HG02970 (cell line): ENCODE measurements at regions not wholly inside any gene's neighbourhood (a gene's known extent, or its start where the extent isn't known, plus 50 kb on each side); places are given as distances from the start of the nearest gene placed in this dataset.

Source experiments
- ATAC-seq: cut with Tn5 transposase; IDR thresholded peaks from one replicate; pipeline ENCODE4 v1.9.1; 2021; ENCODE audit warnings: mild to moderate bottlenecking, moderate library complexity, moderate number of reproducible peaks; ENCODE audit not compliant: unreplicated experiment, low FRiP score

DNA sequence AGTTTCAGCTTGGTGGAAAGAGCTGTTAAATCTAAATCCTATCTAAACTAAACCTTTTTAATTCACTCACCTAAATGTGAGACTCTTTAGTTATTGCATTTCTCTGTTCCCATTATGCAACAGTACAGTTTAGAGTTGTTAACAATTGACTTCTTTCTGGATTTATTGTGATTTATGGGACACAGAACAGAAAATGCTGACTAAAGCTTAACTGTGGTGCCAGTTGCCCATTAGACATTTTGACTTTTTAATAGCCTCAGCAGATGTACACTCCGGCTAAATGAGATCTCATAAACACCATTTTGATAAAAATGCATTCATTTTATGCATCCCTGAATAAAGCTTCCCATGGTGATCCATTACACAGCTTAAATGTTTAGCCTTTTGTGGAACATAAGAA lies 356.6 kb downstream of the CASP12 start:
- no peak for ATAC-seq

GRCh38 chr11:104538313-104538712 lies 359.9 kb downstream of the CASP12 start:
- ATAC-seq = no peak

DNA sequence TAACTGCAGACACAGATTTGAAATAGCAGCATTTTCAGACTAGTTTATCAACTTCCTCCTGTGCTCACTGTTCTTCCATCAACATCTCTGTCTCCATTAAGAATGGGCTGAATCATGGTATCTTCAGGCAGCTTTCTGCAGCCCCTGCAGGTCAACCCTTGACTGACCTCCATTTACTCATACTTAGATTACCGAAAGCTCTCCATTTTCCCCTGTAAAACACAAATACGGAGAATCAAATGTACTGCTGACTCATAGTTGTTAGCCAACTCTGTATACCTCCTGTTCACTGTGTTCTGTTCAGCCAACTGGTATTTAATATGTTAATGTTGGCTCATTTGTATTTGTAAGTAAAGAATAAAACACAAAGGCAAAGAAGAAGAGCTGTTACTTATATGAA lies 364.0 kb downstream of the CASP12 start:
- no peak for ATAC-seq

DNA sequence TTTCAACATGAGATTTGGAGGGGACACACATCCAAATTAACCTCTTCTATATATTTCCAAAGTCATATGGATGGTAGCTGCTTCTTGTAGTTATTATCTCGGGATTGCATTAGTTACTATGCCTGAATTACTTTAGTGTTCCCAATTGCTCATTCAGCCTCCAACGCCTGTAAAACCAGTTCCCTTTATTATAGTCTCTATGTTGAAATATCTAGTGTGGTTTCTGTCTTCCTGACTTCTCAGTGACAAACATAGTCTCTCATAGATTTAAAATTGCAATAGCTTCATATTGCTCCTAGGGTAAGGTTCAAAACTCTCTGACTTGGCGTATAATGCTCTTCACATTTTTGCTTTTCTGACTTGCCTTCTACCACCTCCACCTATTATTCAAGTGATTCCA lies 366.4 kb downstream of the CASP12 start:
- no peak for ATAC-seq

DNA sequence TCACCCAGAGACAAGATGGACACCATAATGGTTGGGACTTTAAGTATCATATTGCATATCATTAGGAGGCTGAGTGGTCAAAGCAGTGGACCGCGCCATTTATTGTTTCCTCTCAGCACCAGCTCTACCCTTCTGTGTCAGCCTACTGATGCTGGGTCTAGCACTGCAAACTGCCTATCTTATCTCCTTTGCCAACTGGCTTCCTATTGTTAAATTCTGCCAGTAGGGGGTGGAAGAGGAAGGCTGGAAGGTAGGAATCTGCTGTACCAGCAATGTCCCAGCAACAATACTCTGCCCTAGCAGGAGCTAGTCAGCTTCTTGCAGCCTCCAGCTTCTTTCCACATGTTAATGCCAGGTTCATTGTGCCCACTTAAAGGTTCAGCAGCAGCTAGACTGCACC lies 367.1 kb upstream of the PDGFD start:
- ATAC-seq = no peak

- no peak for ATAC-seq
Observed at GRCh38 chr11:104529906-104530305, 366.0 kb upstream of the PDGFD start.

GRCh38 chr11:104529213-104529612 lies 365.3 kb upstream of the PDGFD start:
- ATAC-seq = no peak

DNA sequence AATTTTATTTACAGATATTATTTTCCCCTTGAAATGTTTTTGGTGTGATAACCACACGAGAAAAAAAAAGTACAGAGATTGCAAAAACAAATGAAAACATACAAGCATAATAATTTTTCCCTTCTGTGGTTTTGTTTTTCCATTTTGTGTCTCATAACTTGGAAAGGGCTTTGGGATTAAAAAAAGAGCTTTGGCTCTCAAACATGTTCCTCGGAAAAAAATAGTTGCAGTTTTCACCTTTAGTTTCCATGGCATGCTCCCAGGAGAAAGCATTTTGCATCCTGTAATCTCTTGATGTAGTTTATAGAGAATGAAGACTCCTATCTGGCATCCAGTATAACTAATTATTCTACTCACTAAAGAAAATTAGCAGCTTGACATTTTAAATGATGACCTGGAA lies 362.1 kb upstream of the PDGFD start:
- ATAC-seq = no peak

GRCh38 chr11:104525416-104525815 lies 361.5 kb upstream of the PDGFD start:
- ATAC-seq = no peak

DNA sequence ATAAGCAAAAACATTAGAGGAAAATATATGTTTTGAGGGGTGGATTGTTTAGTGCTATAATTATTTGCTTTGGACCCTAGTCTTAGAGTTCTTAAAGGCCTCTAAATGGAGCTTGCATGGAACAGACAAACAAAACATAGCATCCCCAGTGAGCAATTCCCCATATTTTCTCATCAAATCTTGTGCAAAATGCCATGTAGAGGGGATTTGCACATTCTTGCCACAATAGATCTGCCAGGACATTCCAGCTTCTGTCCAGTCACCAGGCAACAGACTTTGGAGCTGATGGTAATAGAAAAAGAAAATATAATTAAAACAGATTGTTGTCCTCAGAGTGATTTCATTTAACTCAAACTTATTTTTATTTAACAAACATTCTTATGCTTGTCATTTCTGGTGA lies 360.3 kb upstream of the PDGFD start:
- ATAC-seq = no peak

GRCh38 chr11:104523611-104524010 lies 359.7 kb upstream of the PDGFD start:
- no peak for ATAC-seq

GRCh38 chr11:104522650-104523049 lies 358.7 kb upstream of the PDGFD start:
- ATAC-seq = no peak

DNA sequence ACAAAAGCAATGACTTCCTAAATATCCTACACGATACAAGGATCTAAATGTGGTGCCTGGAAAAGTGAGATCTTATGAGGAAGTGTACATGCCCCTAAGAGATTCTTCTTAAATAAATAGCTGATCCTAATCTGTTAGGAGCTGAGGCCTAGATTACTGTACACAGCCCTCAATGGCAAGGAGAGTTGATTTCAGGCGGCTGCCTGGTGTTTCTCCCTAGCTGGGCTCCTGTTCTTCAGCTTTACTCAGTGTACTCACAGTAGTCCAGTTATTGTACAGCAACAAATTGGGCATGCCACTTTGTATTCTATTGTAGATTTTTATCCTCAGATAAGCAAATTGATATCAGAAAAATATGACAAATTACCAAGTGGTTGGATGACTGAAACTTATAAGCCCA lies 358.2 kb upstream of the PDGFD start:
- no peak for ATAC-seq

GRCh38 chr11:104510169-104510568 lies 346.2 kb upstream of the PDGFD start:
- ATAC-seq = no peak

- ATAC-seq = no peak
Observed at GRCh38 chr11:104490182-104490581, 326.2 kb upstream of the PDGFD start.

DNA sequence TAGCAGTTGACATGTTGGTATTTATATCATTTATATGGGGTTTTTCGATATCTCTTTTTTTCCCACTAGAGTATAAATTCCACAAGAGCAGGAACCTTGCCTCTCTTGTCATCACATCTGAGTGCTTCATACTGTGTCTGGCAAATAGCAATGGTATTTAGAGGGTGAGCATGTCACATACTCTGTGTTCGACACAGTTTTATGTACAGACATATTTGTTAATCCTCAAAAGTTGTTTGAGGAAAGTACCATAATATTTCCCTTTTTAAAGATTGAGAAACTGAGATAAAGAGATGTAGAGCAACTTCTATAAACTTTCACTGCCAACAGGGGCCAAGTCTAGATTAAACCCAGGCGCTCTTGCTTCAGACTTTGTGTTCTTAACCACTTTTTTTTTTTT lies 324.6 kb upstream of the PDGFD start:
- ATAC-seq = no peak

- no peak for ATAC-seq
Observed at GRCh38 chr11:104487046-104487806, 323.3 kb upstream of the PDGFD start.

GRCh38 chr11:104484804-104485554 lies 321.0 kb upstream of the PDGFD start:
- no peak for ATAC-seq

GRCh38 chr11:104476898-104477297 lies 313.0 kb upstream of the PDGFD start:
- ATAC-seq = no peak

DNA sequence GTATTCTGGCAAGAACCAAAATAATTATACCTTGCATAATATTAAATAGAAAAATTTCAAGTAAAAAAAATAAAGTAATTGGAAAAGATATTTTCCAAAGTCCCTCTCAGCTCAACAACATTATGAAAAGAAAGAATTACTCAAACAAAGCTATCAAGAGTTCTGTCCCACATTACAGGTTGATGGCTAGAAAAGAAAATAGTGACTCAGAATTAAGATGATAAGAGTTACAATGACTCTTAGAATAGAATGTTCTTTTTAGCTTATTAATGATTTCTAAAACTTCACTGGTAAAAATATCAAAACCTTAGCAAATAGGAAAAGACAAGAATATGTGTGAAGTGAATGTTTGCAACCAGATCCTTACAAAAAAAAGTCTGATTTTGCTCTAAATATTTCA lies 312.5 kb upstream of the PDGFD start:
- ATAC-seq = no peak

DNA sequence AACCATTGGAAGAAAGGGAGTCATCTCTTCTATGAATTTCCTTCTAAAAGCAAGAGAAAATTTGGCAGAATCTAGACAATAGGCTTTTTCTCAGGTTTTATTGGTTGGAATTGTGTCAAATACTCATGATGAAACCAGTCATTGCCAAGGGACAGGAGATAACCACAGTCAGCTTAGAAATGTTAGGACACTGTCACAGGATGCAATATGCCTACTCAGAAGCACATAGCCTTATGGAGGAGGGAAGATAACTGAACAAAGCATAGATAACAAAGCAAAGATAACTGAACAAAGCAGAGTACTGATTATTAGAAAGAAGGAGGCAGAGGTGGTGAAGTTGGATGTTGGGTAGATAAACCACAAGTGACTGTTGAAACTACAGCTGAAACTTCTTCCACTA lies 303.5 kb upstream of the PDGFD start:
- ATAC-seq = no peak

DNA sequence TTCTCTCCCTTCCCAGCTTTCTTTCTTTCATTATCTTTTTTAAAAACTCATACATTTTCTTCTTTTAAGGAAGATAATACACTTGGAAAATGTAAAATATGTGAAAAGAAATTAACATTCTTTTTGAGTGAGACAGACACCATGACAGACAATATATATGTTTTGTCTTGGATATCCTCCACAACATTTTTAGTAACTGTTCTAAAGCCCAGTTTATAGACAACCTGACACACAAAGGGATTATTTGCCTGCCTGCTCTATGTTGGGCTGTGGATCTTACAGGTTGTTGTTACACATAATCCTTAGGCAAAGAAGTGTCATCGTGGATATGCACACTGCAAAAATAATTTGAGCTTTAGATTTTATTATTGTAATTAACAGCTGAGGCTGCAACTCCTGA lies 301.4 kb upstream of the PDGFD start:
- no peak for ATAC-seq
